Central memory CD8-positive, alpha-beta T cell (primary cell): ENCODE measurements at regions not wholly inside any gene's neighbourhood (a gene's known extent, or its start where the extent isn't known, plus 50 kb on each side); places are given as distances from the start of the nearest gene placed in this dataset.

Experiments used
- ATAC-seq: fragments of 150-1000 bp; cut with Tn5 transposase; replicated peaks from 2 replicates; pipeline ENCODE4 v1.10.0; 2022; ENCODE audit warnings: mild to moderate bottlenecking, moderate FRiP score, moderate number of reproducible peaks; ENCODE audit not compliant: poor library complexity, severe bottlenecking; ENCODE audit errors: extremely low read depth
- DNase-seq, 2 donors: peaks; one replicate each; pipeline ENCODE4 v3.0.0; 2021; ENCODE audit warnings: low spot score in 2 of 2
- H3K27ac Mint-ChIP-seq: one replicate; pipeline ENCODE4 v1.8.0; 2022; ENCODE audit warnings: low read depth, mild to moderate bottlenecking, moderate library complexity, mixed read lengths
- H3K27me3 Mint-ChIP-seq: one replicate; pipeline ENCODE4 v1.8.0; 2022; ENCODE audit warnings: mixed read lengths
- H3K36me3 Mint-ChIP-seq: one replicate; pipeline ENCODE4 v1.8.0; 2022; ENCODE audit warnings: mild to moderate bottlenecking, moderate library complexity, mixed read lengths; ENCODE audit not compliant: insufficient read depth
- H3K4me1 Mint-ChIP-seq: one replicate; pipeline ENCODE4 v1.8.0; 2022; ENCODE audit warnings: mixed read lengths
- H3K4me3 Mint-ChIP-seq: one replicate; pipeline ENCODE4 v1.8.0; 2022; ENCODE audit warnings: mild to moderate bottlenecking, moderate library complexity, mixed read lengths
- H3K9me3 Mint-ChIP-seq: one replicate; pipeline ENCODE4 v1.8.0; 2022; ENCODE audit warnings: mixed read lengths

- Mint-ChIP-seq H3K27me3 (no peaks in the 10 kb centered on the region), H3K4me3 (no peak overlapping the region), H3K27ac (no peak overlapping the region), H3K4me1 (no peaks in the 10 kb centered on the region), H3K36me3 (no peaks in the 10 kb centered on the region), H3K9me3 (peaks cover 7% of the 10 kb centered on the region)
- DNase-seq (no peak), ATAC-seq (no peak)
Measured at GRCh38 chr7:9192969-9193368, 759.6 kb downstream of the NXPH1 start.

- DNase-seq (no peak), ATAC-seq (no peak)
- Mint-ChIP-seq H3K4me1 (no peaks in the 10 kb centered on the region), H3K9me3 (no peaks in the 10 kb centered on the region), H3K4me3 (no peak overlapping the region), H3K36me3 (no peaks in the 10 kb centered on the region), H3K27ac (no peak overlapping the region), H3K27me3 (no peaks in the 10 kb centered on the region)
Measured at GRCh38 chr7:9200626-9201025, 767.2 kb downstream of the NXPH1 start.

GRCh38 chr7:9201928-9202327, 768.5 kb downstream of the NXPH1 start:
- Mint-ChIP-seq H3K27me3 (no peaks in the 10 kb centered on the region), H3K4me3 (no peak overlapping the region), H3K27ac (no peak overlapping the region), H3K4me1 (no peaks in the 10 kb centered on the region), H3K36me3 (no peaks in the 10 kb centered on the region), H3K9me3 (peaks cover 10% of the 10 kb centered on the region)
- DNase-seq (no peak), ATAC-seq (no peak)

GRCh38 chr7:9204571-9204970, 771.2 kb downstream of the NXPH1 start:
- H3K27me3 Mint-ChIP-seq, result no peaks in the 10 kb centered on the region
- no peak overlapping the region for H3K27ac Mint-ChIP-seq
- no peak for ATAC-seq
- DNase-seq, result no peak
- no peaks in the 10 kb centered on the region for H3K36me3 Mint-ChIP-seq
- no peaks in the 10 kb centered on the region for H3K4me1 Mint-ChIP-seq
- no peak overlapping the region for H3K4me3 Mint-ChIP-seq
- H3K9me3 Mint-ChIP-seq, result peaks cover 10% of the 10 kb centered on the region

GRCh38 chr7:9210114-9210513, 776.7 kb downstream of the NXPH1 start:
- Mint-ChIP-seq H3K27me3 (no peaks in the 10 kb centered on the region), H3K9me3 (peaks cover 12% of the 10 kb centered on the region), H3K4me3 (no peak overlapping the region), H3K36me3 (no peaks in the 10 kb centered on the region), H3K27ac (no peak overlapping the region), H3K4me1 (no peaks in the 10 kb centered on the region)
- DNase-seq, result no peak
- no peak for ATAC-seq

- Mint-ChIP-seq H3K9me3 (peaks cover 8% of the 10 kb centered on the region), H3K27me3 (no peaks in the 10 kb centered on the region), H3K4me3 (no peak overlapping the region), H3K27ac (no peak overlapping the region), H3K4me1 (no peaks in the 10 kb centered on the region), H3K36me3 (no peaks in the 10 kb centered on the region)
- ATAC-seq, result no peak
- DNase-seq, result no peak
Measured at GRCh38 chr7:9217204-9217603, 783.8 kb downstream of the NXPH1 start.

GRCh38 chr7:9226500-9226899, 793.1 kb downstream of the NXPH1 start:
- H3K27me3 Mint-ChIP-seq, result no peaks in the 10 kb centered on the region
- H3K9me3 Mint-ChIP-seq, result peaks cover 12% of the 10 kb centered on the region
- no peaks in the 10 kb centered on the region for H3K4me1 Mint-ChIP-seq
- no peak for ATAC-seq
- no peak overlapping the region for H3K27ac Mint-ChIP-seq
- peaks cover 1% of the 10 kb centered on the region for H3K36me3 Mint-ChIP-seq
- DNase-seq, result no peak
- H3K4me3 Mint-ChIP-seq, result no peak overlapping the region

GRCh38 chr7:9231630-9232121, 798.3 kb downstream of the NXPH1 start:
- Mint-ChIP-seq H3K36me3 (peaks cover 1% of the 10 kb centered on the region), H3K27ac (no peak overlapping the region), H3K4me1 (no peaks in the 10 kb centered on the region), H3K27me3 (no peaks in the 10 kb centered on the region), H3K4me3 (no peak overlapping the region), H3K9me3 (peaks cover 23% of the 10 kb centered on the region)
- DNase-seq (no peak), ATAC-seq (no peak)

- no peaks in the 10 kb centered on the region for H3K4me1 Mint-ChIP-seq
- H3K36me3 Mint-ChIP-seq, result no peaks in the 10 kb centered on the region
- H3K27ac Mint-ChIP-seq, result no peak overlapping the region
- no peak for ATAC-seq
- H3K9me3 Mint-ChIP-seq, result peaks cover 26% of the 10 kb centered on the region
- H3K4me3 Mint-ChIP-seq, result no peak overlapping the region
- DNase-seq, result no peak
- H3K27me3 Mint-ChIP-seq, result no peaks in the 10 kb centered on the region
Measured at GRCh38 chr7:9240001-9240400, 806.6 kb downstream of the NXPH1 start.

- H3K4me3 Mint-ChIP-seq, result no peak overlapping the region
- no peaks in the 10 kb centered on the region for H3K4me1 Mint-ChIP-seq
- H3K27me3 Mint-ChIP-seq, result no peaks in the 10 kb centered on the region
- H3K27ac Mint-ChIP-seq, result no peak overlapping the region
- peaks cover 20% of the 10 kb centered on the region for H3K9me3 Mint-ChIP-seq
- no peaks in the 10 kb centered on the region for H3K36me3 Mint-ChIP-seq
- DNase-seq (no peak), ATAC-seq (no peak)
Measured at GRCh38 chr7:9241826-9242225, 808.4 kb downstream of the NXPH1 start.

- DNase-seq (no peak), ATAC-seq (no peak)
- H3K27me3 Mint-ChIP-seq, result no peaks in the 10 kb centered on the region
- H3K27ac Mint-ChIP-seq, result no peak overlapping the region
- no peaks in the 10 kb centered on the region for H3K4me1 Mint-ChIP-seq
- no peaks in the 10 kb centered on the region for H3K36me3 Mint-ChIP-seq
- no peak overlapping the region for H3K4me3 Mint-ChIP-seq
- H3K9me3 Mint-ChIP-seq, result peaks cover 18% of the 10 kb centered on the region
Measured at GRCh38 chr7:9242636-9243035, 809.2 kb downstream of the NXPH1 start.

GRCh38 chr7:9250876-9251275, 817.5 kb downstream of the NXPH1 start:
- H3K27me3 Mint-ChIP-seq, result no peaks in the 10 kb centered on the region
- DNase-seq (no peak), ATAC-seq (no peak)
- no peak overlapping the region for H3K27ac Mint-ChIP-seq
- peaks cover 2% of the 10 kb centered on the region for H3K36me3 Mint-ChIP-seq
- H3K9me3 Mint-ChIP-seq, result peaks cover 38% of the 10 kb centered on the region
- H3K4me3 Mint-ChIP-seq, result no peak overlapping the region
- H3K4me1 Mint-ChIP-seq, result no peaks in the 10 kb centered on the region

- Mint-ChIP-seq H3K4me1 (no peaks in the 10 kb centered on the region), H3K4me3 (no peak overlapping the region), H3K27me3 (no peaks in the 10 kb centered on the region), H3K9me3 (peaks cover 24% of the 10 kb centered on the region), H3K36me3 (no peaks in the 10 kb centered on the region), H3K27ac (no peak overlapping the region)
- ATAC-seq, result no peak
- no peak for DNase-seq
Measured at GRCh38 chr7:9264395-9264794, 831.0 kb downstream of the NXPH1 start.

- DNase-seq (no peak), ATAC-seq (no peak)
- Mint-ChIP-seq H3K36me3 (no peaks in the 10 kb centered on the region), H3K4me1 (no peaks in the 10 kb centered on the region), H3K9me3 (no peaks in the 10 kb centered on the region), H3K27ac (no peak overlapping the region), H3K27me3 (no peaks in the 10 kb centered on the region), H3K4me3 (no peak overlapping the region)
Measured at GRCh38 chr7:9280088-9280487, 846.7 kb downstream of the NXPH1 start.
